Right lobe of liver (tissue), 6 donors: ENCODE measurements at regions not wholly inside any gene's neighbourhood (a gene's known extent, or its start where the extent isn't known, plus 50 kb on each side); places are given as distances from the start of the nearest gene placed in this dataset.
"Not testable (repeated sequence)": the region's sequence is repeated elsewhere in the genome, so short reads cannot be mapped to it uniquely, and the experiment has no call there.

Experiments
- ATAC-seq, 4 donors: fragments of 200-7000 bp; cut with Tn5 transposase; one replicate each; pipeline ENCODE4 v1.9.1; 2020; ENCODE audit warnings: mild to moderate bottlenecking in 4 of 4, moderate library complexity in 4 of 4
- DNase-seq, 3 donors: peaks; one replicate each; pipeline ENCODE4 v3.0.0-alpha.2; 2020
- H3K27ac ChIP-seq, 3 donors: fragments of 200-600 bp; one replicate each; pipeline ENCODE4 v1.8.0; 2022
- H3K27me3 ChIP-seq, 2 donors: fragments of 200-600 bp; one replicate each; pipeline ENCODE4 v1.8.0; 2022
- H3K36me3 ChIP-seq, 4 donors: fragments of 200-600 bp; sonication (generic) in 1 of 4; one replicate each; pipeline versions ENCODE4 v1.5.1 to v1.8.0; 2017 to 2022; ENCODE audit warnings: control low read depth in 1 of 4
- H3K4me1 ChIP-seq, 4 donors: fragments of 200-600 bp; sonication (generic) in 1 of 4; one replicate each; pipeline versions ENCODE4 v1.5.1 to v1.8.0; 2017 to 2022; ENCODE audit warnings: control low read depth in 1 of 4
- H3K4me3 ChIP-seq, 3 donors: fragments of 200-600 bp; one replicate each; pipeline ENCODE4 v1.8.0; 2022
- H3K9me3 ChIP-seq, 4 donors: fragments of 200-600 bp; sonication (generic) in 1 of 4; one replicate each; pipeline versions ENCODE4 v1.5.1 to v1.8.0; 2017 to 2022; ENCODE audit warnings: control low read depth in 1 of 4
- CTCF ChIP-seq, 4 donors: fragments of 200-600 bp in 3 of 4; fragments of 450-650 bp in 1 of 4; IDR thresholded peaks; one replicate each; pipeline versions ENCODE4 v1.5.1 to v1.8.0; 2016 to 2022; ENCODE audit warnings: antibody characterized with exemption in 4 of 4, mild to moderate bottlenecking in 2 of 4
- POLR2A ChIP-seq: fragments of 450-650 bp; IDR thresholded peaks from one replicate; pipeline ENCODE4 v1.6.1; 2017; ENCODE audit warnings: antibody characterized with exemption, mild to moderate bottlenecking
- WGBS: methylation state at CpG from one replicate; pipeline ENCODE4 v1.1.6; 2018; ENCODE audit warnings: low coverage, low lambda C conversion rate; ENCODE audit not compliant: insufficient coverage; ENCODE audit errors: missing lambda C conversion rate; 5-methylcytosine and 5-hydroxymethylcytosine counted together
- intact Hi-C, 2 donors: fragments of 100-400 bp; cut with DNase I; formaldehyde crosslinking; loops; one replicate each; pipeline versions ENCODE4 v1.11.2 to v1.14.1; 2022
- donor health status: DM: no; HTN: yes; CAD: no.
- donor health status: DM: no; HTN: no; CAD: no.
- donor health status: DM: no; HTN: no; CAD: no.
- donor health status: DM: no; HTN: yes; CAD: no.
- donor health status: DM: no; HTN: yes; CAD: no.

- TF ChIP-seq POLR2A: no peak
- TF ChIP-seq CTCF (IDR thresholded peaks at IDR 0.05): no peak
- H3K9me3 ChIP-seq: no peaks in the 10 kb centered on the region
- no peak overlapping the region for H3K4me3 ChIP-seq
- H3K27me3 ChIP-seq: no peaks in the 10 kb centered on the region
- intact Hi-C loops: no loop called here
- no peaks in the 10 kb centered on the region for H3K4me1 ChIP-seq
- H3K36me3 ChIP-seq: no peaks in the 10 kb centered on the region
- DNase-seq (no peak), ATAC-seq (no peak)
- no peak overlapping the region for H3K27ac ChIP-seq
- no CpG with 5 or more reads among the region's 17 CpGs for WGBS
These were observed 208.3 kb downstream of the TBC1D2B start for GRCh38 chr15:77869021-77869895.

DNA sequence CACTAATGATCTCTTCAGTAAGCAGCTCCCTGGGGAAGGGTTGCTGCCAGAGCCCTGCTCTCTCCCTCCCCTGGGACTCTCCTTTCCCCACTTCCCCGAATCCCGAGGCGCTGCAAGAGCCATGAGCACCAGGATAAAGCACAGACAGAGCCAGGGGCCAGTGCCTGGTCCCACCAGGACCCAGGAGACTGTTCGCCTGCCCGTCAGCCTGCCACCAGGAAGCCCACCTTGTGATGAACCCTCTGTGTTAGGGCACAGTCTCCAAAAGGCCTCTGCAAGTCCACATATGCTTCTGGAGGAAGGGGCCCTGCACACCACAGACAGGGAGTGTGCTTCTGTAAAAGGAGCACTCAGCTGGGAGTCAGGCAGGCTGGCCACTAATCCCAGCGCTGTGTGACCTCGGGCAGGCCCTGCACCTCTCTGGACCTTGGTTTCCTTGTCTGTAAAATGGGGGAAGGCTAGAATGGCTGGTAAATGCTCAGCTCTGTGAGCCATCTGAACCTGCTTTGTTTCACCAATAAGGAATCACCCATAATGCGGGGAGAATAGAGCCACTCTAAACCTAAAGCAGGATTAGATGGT lies 209.4 kb downstream of the TBC1D2B start:
- H3K27me3 ChIP-seq, ATAC-seq, H3K4me3 ChIP-seq, H3K9me3 ChIP-seq, intact Hi-C loops, H3K27ac ChIP-seq, H3K36me3 ChIP-seq, H3K4me1 ChIP-seq: not testable (repeated sequence)
- WGBS: 100% methylated on average over 1 of the region's 8 CpGs
- DNase-seq: peak in 1 of 3 donors; percentile 36

DNA sequence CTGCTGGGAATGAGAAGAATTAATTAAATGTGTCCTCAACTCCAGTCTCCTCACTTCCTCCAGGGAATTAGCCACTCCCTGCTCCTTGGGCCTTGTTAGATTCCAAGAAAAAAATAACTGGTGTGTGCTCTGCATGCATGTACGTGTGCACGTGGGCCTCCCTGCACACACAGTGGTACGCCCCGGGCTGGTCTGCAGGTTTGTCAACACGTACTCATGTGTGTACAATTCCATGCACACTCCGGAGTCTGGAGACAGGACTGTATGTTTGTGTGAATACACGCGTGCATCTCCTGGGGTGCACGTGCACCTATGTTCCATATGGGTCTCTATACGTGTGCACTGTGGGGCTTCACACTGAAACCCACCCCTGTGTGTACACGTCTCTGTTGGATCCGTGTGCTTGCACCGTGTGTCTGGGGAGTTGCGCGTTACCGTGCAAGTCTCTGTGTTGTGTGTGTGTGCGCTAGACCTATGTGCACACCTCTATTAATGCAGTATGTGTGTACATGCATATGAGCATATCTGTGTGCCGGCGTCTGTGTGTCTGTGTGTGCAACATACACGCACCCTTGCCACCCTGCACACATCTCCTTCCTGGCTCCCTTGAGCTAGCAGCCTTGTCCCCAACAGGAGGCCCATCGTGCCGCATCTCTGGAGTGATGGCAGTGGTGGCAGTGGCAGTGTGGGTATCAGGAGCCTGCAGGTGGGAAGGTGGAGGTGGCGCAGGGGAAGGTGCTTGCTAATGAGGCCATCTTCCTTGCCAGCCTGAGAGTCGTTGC lies 210.1 kb downstream of the TBC1D2B start:
- DNase-seq: peak in 1 of 3 donors; percentile 31

DNA sequence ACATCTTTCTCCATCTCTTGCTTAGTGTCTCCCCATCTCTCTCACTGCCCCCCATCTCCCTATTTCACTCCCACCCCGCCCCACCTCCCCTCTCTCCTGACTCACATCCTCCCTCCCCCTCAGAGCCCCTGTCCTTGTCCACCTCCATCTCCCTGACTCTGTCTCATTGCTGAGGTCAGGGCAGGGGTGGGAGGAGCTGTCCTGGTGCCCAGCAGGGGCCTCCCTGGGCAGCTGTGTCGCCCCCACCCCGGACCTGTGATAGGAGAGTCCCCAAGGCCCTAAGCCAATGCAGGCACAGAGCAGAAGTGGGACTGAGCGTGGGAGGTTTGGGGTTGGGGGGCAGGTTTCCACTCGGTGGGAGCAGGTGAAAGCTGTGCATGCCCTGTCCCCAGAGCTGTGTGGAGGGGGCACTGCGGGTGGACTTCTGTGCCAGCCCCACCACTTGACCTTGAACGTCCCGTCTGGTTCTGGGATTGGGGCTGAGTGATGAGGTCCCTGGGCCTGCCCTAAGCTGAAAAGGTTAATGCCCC lies 210.8 kb downstream of the TBC1D2B start:
- Histone ChIP-seq H3K27me3 (no peaks in the 10 kb centered on the region), H3K27ac (no peak overlapping the region), H3K9me3 (no peaks in the 10 kb centered on the region), H3K4me1 (no peaks in the 10 kb centered on the region), H3K36me3 (no peaks in the 10 kb centered on the region), H3K4me3 (no peak overlapping the region)
- ATAC-seq (no peak), DNase-seq (peak in 1 of 3 donors; percentile 31)
- no peak for TF ChIP-seq CTCF (IDR thresholded peaks at IDR 0.05)
- no peak for TF ChIP-seq POLR2A
- 48% methylated on average over 3 of the region's 8 CpGs for WGBS
- intact Hi-C loops: no loop called here

More for the DNA sequence above, 210.1 kb downstream of the TBC1D2B start:
- no peaks in the 10 kb centered on the region for H3K27me3 ChIP-seq
- TF ChIP-seq POLR2A: no peak
- no peak for TF ChIP-seq CTCF (IDR thresholded peaks at IDR 0.05)
- H3K36me3 ChIP-seq: no peaks in the 10 kb centered on the region
- H3K4me3 ChIP-seq: no peak overlapping the region
- H3K27ac ChIP-seq: no peak overlapping the region
- H3K9me3 ChIP-seq: no peaks in the 10 kb centered on the region
- ATAC-seq: no peak
- WGBS: 79% methylated on average over 12 of the region's 24 CpGs
- intact Hi-C loops: no loop called here
- no peaks in the 10 kb centered on the region for H3K4me1 ChIP-seq
